ENCODE measurements at regions not wholly inside any gene's neighbourhood (a gene's known extent, or its start where the extent isn't known, plus 50 kb on each side); places are given as distances from the start of the nearest gene placed in this dataset.

GRCh38 chr2:226233388-226233787 is 566.2 kb downstream of the IRS1 start:
- intact Hi-C loops (cut with DNase I) = no loop called here
- H3K27me3 ChIP-seq = no peaks in the 10 kb centered on the region
- H3K4me3 ChIP-seq = no peak overlapping the region
- TF ChIP-seq, protein P1, sequence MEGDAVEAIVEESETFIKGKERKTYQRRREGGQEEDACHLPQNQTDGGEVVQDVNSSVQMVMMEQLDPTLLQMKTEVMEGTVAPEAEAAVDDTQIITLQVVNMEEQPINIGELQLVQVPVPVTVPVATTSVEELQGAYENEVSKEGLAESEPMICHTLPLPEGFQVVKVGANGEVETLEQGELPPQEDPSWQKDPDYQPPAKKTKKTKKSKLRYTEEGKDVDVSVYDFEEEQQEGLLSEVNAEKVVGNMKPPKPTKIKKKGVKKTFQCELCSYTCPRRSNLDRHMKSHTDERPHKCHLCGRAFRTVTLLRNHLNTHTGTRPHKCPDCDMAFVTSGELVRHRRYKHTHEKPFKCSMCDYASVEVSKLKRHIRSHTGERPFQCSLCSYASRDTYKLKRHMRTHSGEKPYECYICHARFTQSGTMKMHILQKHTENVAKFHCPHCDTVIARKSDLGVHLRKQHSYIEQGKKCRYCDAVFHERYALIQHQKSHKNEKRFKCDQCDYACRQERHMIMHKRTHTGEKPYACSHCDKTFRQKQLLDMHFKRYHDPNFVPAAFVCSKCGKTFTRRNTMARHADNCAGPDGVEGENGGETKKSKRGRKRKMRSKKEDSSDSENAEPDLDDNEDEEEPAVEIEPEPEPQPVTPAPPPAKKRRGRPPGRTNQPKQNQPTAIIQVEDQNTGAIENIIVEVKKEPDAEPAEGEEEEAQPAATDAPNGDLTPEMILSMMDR (IDR thresholded peaks at IDR 0.05) = no peak
- TF ChIP-seq POLR2A (IDR thresholded peaks at IDR 0.05) = no peak
- H3K36me3 ChIP-seq = no peaks in the 10 kb centered on the region
- ATAC-seq (no peak), DNase-seq (no peak)
- H3K4me1 ChIP-seq = no peaks in the 10 kb centered on the region
- no peaks in the 10 kb centered on the region for H3K9me3 ChIP-seq
- H3K27ac ChIP-seq = no peak overlapping the region

DNA sequence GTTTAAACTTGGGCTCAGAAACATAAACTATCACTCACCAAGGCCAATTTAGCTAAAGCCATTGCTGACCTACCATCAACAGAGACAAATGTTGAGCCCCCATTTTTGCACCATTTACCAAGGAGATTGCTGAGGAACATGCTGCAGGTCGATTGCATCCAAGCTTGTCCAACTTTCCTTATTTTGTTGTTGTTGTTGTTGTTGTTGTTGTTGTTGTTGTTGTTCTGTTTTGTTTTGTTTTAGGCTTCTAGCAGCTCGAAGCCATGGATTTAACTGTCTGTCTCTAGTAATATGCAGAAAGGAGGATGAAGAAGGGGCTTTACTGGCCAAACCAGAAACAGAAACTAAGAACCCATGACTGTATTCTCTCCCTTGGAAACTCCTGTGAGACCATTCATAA is 571.5 kb downstream of the IRS1 start:
- WGBS (ENCODE audit: insufficient coverage, low coverage, low lambda C conversion rate, missing lambda C conversion rate) = 60% methylated on average over 2 of the region's 2 CpGs
- no peaks in the 10 kb centered on the region for H3K27me3 ChIP-seq
- H3K9me3 ChIP-seq = no peaks in the 10 kb centered on the region
- DNase-seq = no peak
- no peaks in the 10 kb centered on the region for H3K4me1 ChIP-seq
- intact Hi-C loops (cut with DNase I) = no loop called here
- H3K4me3 ChIP-seq = no peak overlapping the region
- ATAC-seq = no peak
- H3K27ac ChIP-seq = no peak overlapping the region
- H3K36me3 ChIP-seq = no peaks in the 10 kb centered on the region
- TF ChIP-seq, protein P1 (IDR thresholded peaks at IDR 0.05) = no peak
- no peak for TF ChIP-seq POLR2A (IDR thresholded peaks at IDR 0.05)

GRCh38 chr2:226227341-226227740 is 572.3 kb downstream of the IRS1 start:
- TF ChIP-seq, protein P1 (IDR thresholded peaks at IDR 0.05) = no peak
- no peak for TF ChIP-seq POLR2A (IDR thresholded peaks at IDR 0.05)
- H3K36me3 ChIP-seq = no peaks in the 10 kb centered on the region
- no peak overlapping the region for H3K4me3 ChIP-seq
- H3K27me3 ChIP-seq = no peaks in the 10 kb centered on the region
- no peaks in the 10 kb centered on the region for H3K9me3 ChIP-seq
- H3K4me1 ChIP-seq = no peaks in the 10 kb centered on the region
- no peak overlapping the region for H3K27ac ChIP-seq
- intact Hi-C loops (cut with DNase I) = no loop called here
- DNase-seq = no peak
- ATAC-seq = no peak

- DNase-seq (no peak), ATAC-seq (no peak)
- intact Hi-C loops (cut with DNase I) = no loop called here
- Histone ChIP-seq H3K27me3 (no peaks in the 10 kb centered on the region), H3K4me3 (no peak overlapping the region), H3K9me3 (no peaks in the 10 kb centered on the region), H3K36me3 (no peaks in the 10 kb centered on the region), H3K4me1 (no peaks in the 10 kb centered on the region), H3K27ac (no peak overlapping the region)
- no peak for TF ChIP-seq POLR2A (IDR thresholded peaks at IDR 0.05)
- TF ChIP-seq, protein P1 (IDR thresholded peaks at IDR 0.05) = no peak
- 90% methylated on average over 2 of the region's 2 CpGs for WGBS (ENCODE audit: insufficient coverage, low coverage, low lambda C conversion rate, missing lambda C conversion rate)
These were observed 575.9 kb downstream of the IRS1 start for GRCh38 chr2:226223704-226224103.

DNA sequence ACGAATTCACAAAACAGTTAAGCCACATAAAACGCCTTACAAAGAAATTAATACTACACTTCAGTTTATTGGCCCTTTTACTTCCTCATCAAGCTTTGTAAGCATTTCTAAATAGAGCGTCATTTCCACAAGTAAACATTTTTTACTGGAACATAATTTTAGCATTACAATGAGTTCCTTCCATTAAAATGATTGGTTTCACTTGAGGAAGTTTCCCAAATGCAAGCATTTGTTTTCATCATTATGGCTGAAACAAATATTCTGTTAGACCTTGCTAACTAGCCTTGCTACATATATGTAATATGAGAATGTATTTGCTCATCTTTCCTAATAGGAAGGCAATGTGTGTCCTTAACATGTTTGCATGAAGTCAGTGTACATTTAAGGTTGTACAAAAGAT is 579.1 kb downstream of the IRS1 start:
- no peaks in the 10 kb centered on the region for H3K27me3 ChIP-seq
- ATAC-seq (no peak), DNase-seq (no peak)
- H3K4me3 ChIP-seq = no peak overlapping the region
- no peaks in the 10 kb centered on the region for H3K9me3 ChIP-seq
- no peaks in the 10 kb centered on the region for H3K36me3 ChIP-seq
- WGBS (ENCODE audit: insufficient coverage, low coverage, low lambda C conversion rate, missing lambda C conversion rate) = 64% methylated on average over 3 of the region's 3 CpGs
- intact Hi-C loops (cut with DNase I) = no loop called here
- no peak overlapping the region for H3K27ac ChIP-seq
- no peaks in the 10 kb centered on the region for H3K4me1 ChIP-seq
- TF ChIP-seq POLR2A (IDR thresholded peaks at IDR 0.05) = no peak
- TF ChIP-seq, protein P1 (IDR thresholded peaks at IDR 0.05) = no peak
